HL-60 (cell line): ENCODE measurements at regions not wholly inside any gene's neighbourhood (a gene's known extent, or its start where the extent isn't known, plus 50 kb on each side); places are given as distances from the start of the nearest gene placed in this dataset.

Experiments used
- DNase-seq, 2 experiments: peaks; one replicate each; pipeline ENCODE4 v3.0.0-alpha.2; 2010 to 2020; ENCODE audit warnings: low read depth in 1 of 2, low spot score in 1 of 2
- H3K27ac ChIP-seq: fragments of 250-450 bp; sonication (Bioruptor Pico); replicated peaks from 2 replicates; pipeline ENCODE4 v1.5.1; 2020; ENCODE audit warnings: mild to moderate bottlenecking, moderate library complexity
- H3K27me3 ChIP-seq: fragments of 250-450 bp; sonication (Bioruptor Pico); 2 replicates; pipeline ENCODE4 v1.5.1; 2021; ENCODE audit warnings: mild to moderate bottlenecking, moderate library complexity; ENCODE audit not compliant: insufficient read depth, poor library complexity, severe bottlenecking
- H3K4me3 ChIP-seq: replicated peaks from 2 replicates; pipeline ENCODE4 v1.5.1; 2011; ENCODE audit warnings: mild to moderate bottlenecking, control low read depth, low read length; ENCODE audit not compliant: insufficient read depth
- CTCF ChIP-seq: IDR thresholded peaks from one replicate; pipeline ENCODE4 v1.5.1; 2011; ENCODE audit warnings: low read length, control low read depth, inconsistent platforms; ENCODE audit not compliant: insufficient read depth
- GABPA ChIP-seq: IDR thresholded peaks from 2 replicates; pipeline ENCODE4 v1.6.1; 2012; ENCODE audit warnings: low read depth
- POLR2AphosphoS5 ChIP-seq: IDR thresholded peaks from 2 replicates; pipeline ENCODE4 v1.6.1; 2012; ENCODE audit warnings: low read depth
- REST ChIP-seq: IDR thresholded peaks from 2 replicates; pipeline ENCODE4 v1.6.1; 2012; ENCODE audit warnings: low read depth; ENCODE audit not compliant: insufficient replicate concordance
- SPI1 ChIP-seq: IDR thresholded peaks from 2 replicates; pipeline ENCODE4 v1.6.1; 2012; ENCODE audit warnings: low read depth, mild to moderate bottlenecking, borderline replicate concordance

- DNase-seq, result no peak
- H3K27ac ChIP-seq, result no peak overlapping the region
- H3K27me3 ChIP-seq, result no peaks in the 10 kb centered on the region
- TF ChIP-seq POLR2AphosphoS5 (no peak), GABPA (no peak), CTCF (no peak), SPI1 (no peak), REST (no peak)
- no peak overlapping the region for H3K4me3 ChIP-seq
Measured at GRCh38 chr1:209158851-209159250, 424.7 kb upstream of the CAMK1G start.

GRCh38 chr1:209160230-209160629 lies 423.3 kb upstream of the CAMK1G start:
- Histone ChIP-seq H3K4me3 (no peak overlapping the region), H3K27me3 (no peaks in the 10 kb centered on the region), H3K27ac (no peak overlapping the region)
- DNase-seq, result no peak
- no peak for TF ChIP-seq CTCF
- TF ChIP-seq SPI1, result no peak
- TF ChIP-seq POLR2AphosphoS5, result no peak
- TF ChIP-seq REST, result no peak
- TF ChIP-seq GABPA, result no peak

- Histone ChIP-seq H3K27me3 (no peaks in the 10 kb centered on the region), H3K4me3 (no peak overlapping the region), H3K27ac (no peak overlapping the region)
- no peak for DNase-seq
- TF ChIP-seq GABPA, result no peak
- no peak for TF ChIP-seq CTCF
- no peak for TF ChIP-seq POLR2AphosphoS5
- no peak for TF ChIP-seq REST
- TF ChIP-seq SPI1, result no peak
Measured at GRCh38 chr1:209162651-209163050, 420.9 kb upstream of the CAMK1G start.
